ENCODE measurements at regions not wholly inside any gene's neighbourhood (a gene's known extent, or its start where the extent isn't known, plus 50 kb on each side); places are given as distances from the start of the nearest gene placed in this dataset.

DNA sequence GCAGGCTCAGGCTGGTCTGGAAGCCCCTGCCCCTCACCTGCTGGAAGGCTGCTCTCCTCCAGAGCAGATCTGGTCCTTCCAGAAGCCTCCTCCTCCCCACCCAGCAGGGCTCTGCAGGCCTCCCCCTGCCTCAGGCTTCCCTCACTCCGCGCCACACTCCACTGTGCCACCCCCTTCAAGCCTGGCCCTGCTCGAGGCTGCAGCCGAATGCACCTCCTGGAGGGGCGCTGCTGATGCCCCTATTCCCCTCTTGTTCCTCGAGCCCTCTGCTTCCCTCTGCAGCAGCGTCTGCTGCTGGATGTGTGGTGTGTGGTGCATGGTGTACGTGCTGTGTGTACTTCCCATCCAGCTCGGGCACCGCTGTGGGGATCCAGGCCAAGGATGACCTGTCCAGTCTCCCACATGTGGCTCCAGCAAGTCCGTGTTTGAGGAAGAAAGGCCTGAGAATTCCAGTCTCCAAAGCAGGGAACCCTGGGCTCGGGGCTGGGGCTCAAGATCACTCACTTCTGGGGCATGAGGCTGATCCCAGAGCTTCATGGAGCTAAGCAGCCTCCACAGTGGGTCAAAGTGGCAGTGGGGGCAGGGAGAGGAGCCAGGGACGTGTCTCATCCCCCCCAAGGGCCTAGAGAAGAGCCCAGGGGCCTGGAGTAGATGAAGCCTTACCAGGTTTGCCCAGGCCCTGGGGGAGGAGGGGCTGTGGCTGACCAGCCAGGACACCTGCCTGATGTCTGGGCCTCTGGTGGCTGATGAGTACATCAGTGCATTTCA lies 136.0 kb upstream of the C14orf180 start:
- no peak overlapping the region for H3K4me3 ChIP-seq (replicated peaks; ENCODE audit: low read depth, low read length)
- no peak for TF ChIP-seq CTCF (IDR thresholded peaks at IDR 0.05; ENCODE audit: low read depth, low read length, missing control alignments)
- DNase-seq (ENCODE audit: extremely low read depth, low read depth): no peak

DNA sequence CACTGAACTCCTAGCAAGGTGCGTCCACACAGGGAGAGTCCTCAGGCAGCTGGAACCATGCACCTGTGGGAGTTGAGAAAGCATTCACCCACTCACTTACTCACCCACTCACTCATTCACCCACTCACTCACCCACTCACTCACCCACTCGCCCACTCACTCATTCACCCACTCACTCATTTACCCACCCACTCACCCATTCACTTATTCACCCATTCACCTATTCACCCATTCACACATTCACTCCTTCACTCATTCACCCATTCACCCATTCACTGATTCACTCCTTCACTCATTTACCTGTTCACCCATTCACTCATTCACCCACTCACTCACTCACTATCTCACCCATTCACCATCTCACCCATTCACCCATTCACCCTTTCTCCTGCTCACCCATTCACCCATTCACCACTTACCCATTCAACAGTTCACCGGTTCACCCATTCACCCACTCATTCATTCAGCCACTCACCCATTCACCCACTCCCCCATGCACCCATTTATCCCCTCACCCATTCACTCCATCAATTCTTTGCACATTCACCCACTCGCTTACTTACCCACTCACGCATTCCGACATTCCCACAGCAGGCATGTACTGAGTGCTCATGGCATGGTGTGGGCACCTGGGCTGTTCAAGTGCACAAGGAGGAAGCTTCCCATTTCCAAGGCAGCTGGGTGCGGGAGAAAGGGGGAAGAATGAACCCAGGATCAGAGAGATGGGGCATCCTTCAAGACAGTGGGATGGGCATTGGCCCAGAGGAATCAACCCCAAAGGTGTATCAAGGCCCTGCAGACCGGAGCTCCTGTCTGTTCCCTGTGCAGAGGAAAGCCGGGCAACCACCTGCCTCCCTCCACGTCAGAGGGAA lies 135.2 kb upstream of the C14orf180 start:
- no peak for TF ChIP-seq CTCF (IDR thresholded peaks at IDR 0.05; ENCODE audit: low read depth, low read length, missing control alignments)
- no peak for DNase-seq (ENCODE audit: extremely low read depth, low read depth)
- H3K4me3 ChIP-seq (replicated peaks; ENCODE audit: low read depth, low read length): no peak overlapping the region

- no peak for DNase-seq (ENCODE audit: extremely low read depth, low read depth)
- TF ChIP-seq CTCF (IDR thresholded peaks at IDR 0.05; ENCODE audit: low read depth, low read length, missing control alignments): no peak
- no peak overlapping the region for H3K4me3 ChIP-seq (replicated peaks; ENCODE audit: low read depth, low read length)
Observed at GRCh38 chr14:104445086-104445485, 134.5 kb upstream of the C14orf180 start.

- no peak overlapping the region for H3K4me3 ChIP-seq (replicated peaks; ENCODE audit: low read depth, low read length)
- TF ChIP-seq CTCF (IDR thresholded peaks at IDR 0.05; ENCODE audit: low read depth, low read length, missing control alignments): no peak
- no peak for DNase-seq (ENCODE audit: extremely low read depth, low read depth)
Observed at GRCh38 chr14:104445832-104446381, 133.7 kb upstream of the C14orf180 start.

- TF ChIP-seq CTCF (IDR thresholded peaks at IDR 0.05; ENCODE audit: low read depth, low read length, missing control alignments): no peak
- no peak for DNase-seq (ENCODE audit: extremely low read depth, low read depth)
Observed at GRCh38 chr14:104446611-104447010, 133.0 kb upstream of the C14orf180 start.

DNA sequence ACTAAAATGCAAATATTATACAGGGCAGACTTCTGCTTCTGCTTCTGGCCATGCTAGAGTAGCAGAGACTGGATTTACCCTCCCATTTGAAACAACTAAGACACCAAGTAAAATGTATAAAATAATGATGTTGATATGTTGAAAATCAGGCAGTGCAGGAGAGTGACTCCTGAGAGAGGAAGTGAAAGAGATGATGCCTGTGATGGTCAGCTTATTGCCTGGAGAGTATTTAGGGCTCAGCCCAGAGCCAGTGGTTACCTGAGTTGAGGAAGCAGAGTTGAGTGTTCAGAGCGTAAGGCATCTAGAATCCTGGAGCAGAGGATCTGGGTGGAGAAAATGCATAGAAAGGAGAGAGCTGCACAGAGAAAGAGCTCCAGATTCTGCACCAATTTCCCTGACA lies 131.8 kb upstream of the C14orf180 start:
- TF ChIP-seq CTCF (IDR thresholded peaks at IDR 0.05; ENCODE audit: low read depth, low read length, missing control alignments): no peak
- H3K4me3 ChIP-seq (replicated peaks; ENCODE audit: low read depth, low read length): no peak overlapping the region
- no peak for DNase-seq (ENCODE audit: extremely low read depth, low read depth)

More at GRCh38 chr14:104446611-104447010, 133.0 kb upstream of the C14orf180 start:
- no peak overlapping the region for H3K4me3 ChIP-seq (replicated peaks; ENCODE audit: low read depth, low read length)
